ENCODE measurements at regions not wholly inside any gene's neighbourhood (a gene's known extent, or its start where the extent isn't known, plus 50 kb on each side); places are given as distances from the start of the nearest gene placed in this dataset.

DNA sequence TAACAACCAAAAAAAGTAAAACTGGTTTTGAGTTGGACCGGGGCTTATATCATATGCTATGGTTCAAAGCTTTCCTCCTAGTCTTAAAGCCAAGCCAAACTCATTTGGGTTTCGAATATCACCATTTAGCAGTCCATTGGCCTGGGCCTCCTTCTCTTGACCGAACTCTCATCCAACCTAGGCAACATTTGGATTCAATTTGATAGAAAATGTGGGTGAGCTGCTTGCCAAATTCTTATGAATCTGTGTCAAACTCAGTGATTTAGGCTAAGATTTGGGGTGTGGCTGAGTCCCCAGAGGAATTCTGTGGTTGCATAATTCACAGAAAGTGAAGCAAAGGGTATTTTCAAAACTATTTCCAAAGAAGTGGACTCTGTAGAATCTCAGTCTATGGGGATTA, 83.7 kb downstream of the BLID start:
- Histone ChIP-seq H3K36me3 (ENCODE audit: control insufficient read depth, insufficient read depth, low read length) (no peaks in the 10 kb centered on the region), H3K4me3 (ENCODE audit: low read depth in 2 of 2, low read length in 2 of 2) (no peak overlapping the region), H3K27ac (ENCODE audit: low read length) (no peak overlapping the region), H3K27me3 (ENCODE audit: control insufficient read depth, insufficient read depth, low read length) (no peaks in the 10 kb centered on the region), H3K9me3 (ENCODE audit: control insufficient read depth, insufficient read depth, low read depth, low read length) (no peaks in the 10 kb centered on the region), H3K4me1 (ENCODE audit: control insufficient read depth, insufficient read depth, low read length) (no peaks in the 10 kb centered on the region)
- no peak for ATAC-seq
- no TSS peak for BruUV-seq (replicated peaks)
- CTCF ChIA-PET = no interaction called here
- DNase-seq (ENCODE audit: low read depth, low spot score) = no peak
- intact Hi-C loops (cut with micrococcal nuclease; ENCODE audit: unreplicated experiment) = no loop called here
- TF ChIP-seq TCF7L2 (IDR thresholded peaks at IDR 0.05; ENCODE audit: low read depth, low read length) = no peak
- TF ChIP-seq REST (IDR thresholded peaks at IDR 0.05; ENCODE audit: insufficient read depth in 1 of 2, low read depth in 2 of 2, low read length in 1 of 2) = no peak
- no peak for TF ChIP-seq SIN3A (IDR thresholded peaks at IDR 0.05; ENCODE audit: borderline replicate concordance, insufficient read depth, low read depth, low read length)
- no peak for TF ChIP-seq CTCF (IDR thresholded peaks at IDR 0.05)
- TF ChIP-seq POLR2AphosphoS5 (IDR thresholded peaks at IDR 0.05; ENCODE audit: low read depth, low read length) = no peak
- in situ Hi-C loops (cut with HindIII; ENCODE audit: low pct_unique_long_range_greater_than_20kb, low sequenced_read_pairs) = no loop called here
- POLR2A ChIA-PET = no interaction called here

GRCh38 chr11:122031813-122032212, 84.2 kb downstream of the BLID start:
- intact Hi-C loops (cut with micrococcal nuclease; ENCODE audit: unreplicated experiment) (no loop called here), in situ Hi-C loops (cut with HindIII; ENCODE audit: low pct_unique_long_range_greater_than_20kb, low sequenced_read_pairs) (no loop called here)
- BruUV-seq (replicated peaks) = no TSS peak
- ATAC-seq (no peak), DNase-seq (ENCODE audit: low read depth, low spot score) (no peak)
- ChIA-PET POLR2A (no interaction called here), CTCF (no interaction called here)
- TF ChIP-seq POLR2AphosphoS5 (IDR thresholded peaks at IDR 0.05; ENCODE audit: low read depth, low read length) (no peak), SIN3A (IDR thresholded peaks at IDR 0.05; ENCODE audit: borderline replicate concordance, insufficient read depth, low read depth, low read length) (no peak), REST (IDR thresholded peaks at IDR 0.05; ENCODE audit: insufficient read depth in 1 of 2, low read depth in 2 of 2, low read length in 1 of 2) (no peak), CTCF (IDR thresholded peaks at IDR 0.05) (no peak), TCF7L2 (IDR thresholded peaks at IDR 0.05; ENCODE audit: low read depth, low read length) (no peak)
- no peak overlapping the region for H3K27ac ChIP-seq (ENCODE audit: low read length)
- no peaks in the 10 kb centered on the region for H3K9me3 ChIP-seq (ENCODE audit: control insufficient read depth, insufficient read depth, low read depth, low read length)
- H3K4me1 ChIP-seq (ENCODE audit: control insufficient read depth, insufficient read depth, low read length) = no peaks in the 10 kb centered on the region
- H3K36me3 ChIP-seq (ENCODE audit: control insufficient read depth, insufficient read depth, low read length) = no peaks in the 10 kb centered on the region
- no peak overlapping the region for H3K4me3 ChIP-seq (ENCODE audit: low read depth in 2 of 2, low read length in 2 of 2)
- H3K27me3 ChIP-seq (ENCODE audit: control insufficient read depth, insufficient read depth, low read length) = no peaks in the 10 kb centered on the region

All from Panc1 (cell line).